Fibroblast of lung (primary cell): ENCODE measurements at regions not wholly inside any gene's neighbourhood (a gene's known extent, or its start where the extent isn't known, plus 50 kb on each side); places are given as distances from the start of the nearest gene placed in this dataset.

Experiments
- EZH2 ChIP-seq: IDR thresholded peaks from 2 replicates; pipeline ENCODE4 v1.5.1; 2012; ENCODE audit warnings: low read length, control low read depth, mild to moderate bottlenecking; ENCODE audit errors: missing control alignments
- TF ChIP-seq, protein P1 (sequence below), 2 donors: IDR thresholded peaks in 1 of 2; conservative IDR thresholded peaks in 1 of 2; 1 replicate in 1 of 2; 2 replicates in 1 of 2; pipeline ENCODE4 v1.5.1; 2011 to 2012; ENCODE audit warnings: low read length in 2 of 2, control low read depth in 1 of 2, inconsistent platforms in 1 of 2, low read depth in 1 of 2, mild to moderate bottlenecking in 1 of 2

DNA sequence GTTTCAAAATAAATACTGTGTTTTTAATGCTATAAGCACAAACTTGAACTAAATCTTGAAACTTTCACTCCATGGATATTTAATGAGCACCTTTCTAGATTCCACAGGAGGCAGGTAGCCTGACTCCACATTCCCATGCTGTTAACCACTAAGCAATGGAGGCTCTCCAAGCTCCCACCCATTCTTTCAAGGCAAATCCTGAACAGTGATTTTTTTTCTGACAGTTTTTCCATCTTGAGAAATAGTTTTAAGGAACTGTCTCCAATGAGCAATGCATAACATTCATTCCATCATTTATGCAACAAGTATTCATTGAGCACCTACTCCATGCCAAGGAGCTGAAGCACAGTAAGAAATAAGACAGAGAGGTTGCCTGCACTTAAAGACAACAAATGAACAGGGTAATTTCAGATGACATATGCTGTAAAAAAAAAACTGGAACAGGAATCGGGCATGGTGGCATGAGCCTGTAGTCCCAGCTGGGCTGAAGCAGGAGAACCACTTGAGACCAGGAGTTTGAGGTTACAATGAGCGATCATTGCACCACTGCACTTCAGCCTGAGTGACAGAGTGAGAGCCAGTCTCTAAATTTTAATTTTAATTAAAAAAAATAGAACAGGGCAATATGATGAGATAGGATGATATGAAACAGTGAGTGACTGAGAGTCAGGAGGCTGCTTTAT lies 102.3 kb upstream of the CPSF6 start:
- TF ChIP-seq, protein P1, sequence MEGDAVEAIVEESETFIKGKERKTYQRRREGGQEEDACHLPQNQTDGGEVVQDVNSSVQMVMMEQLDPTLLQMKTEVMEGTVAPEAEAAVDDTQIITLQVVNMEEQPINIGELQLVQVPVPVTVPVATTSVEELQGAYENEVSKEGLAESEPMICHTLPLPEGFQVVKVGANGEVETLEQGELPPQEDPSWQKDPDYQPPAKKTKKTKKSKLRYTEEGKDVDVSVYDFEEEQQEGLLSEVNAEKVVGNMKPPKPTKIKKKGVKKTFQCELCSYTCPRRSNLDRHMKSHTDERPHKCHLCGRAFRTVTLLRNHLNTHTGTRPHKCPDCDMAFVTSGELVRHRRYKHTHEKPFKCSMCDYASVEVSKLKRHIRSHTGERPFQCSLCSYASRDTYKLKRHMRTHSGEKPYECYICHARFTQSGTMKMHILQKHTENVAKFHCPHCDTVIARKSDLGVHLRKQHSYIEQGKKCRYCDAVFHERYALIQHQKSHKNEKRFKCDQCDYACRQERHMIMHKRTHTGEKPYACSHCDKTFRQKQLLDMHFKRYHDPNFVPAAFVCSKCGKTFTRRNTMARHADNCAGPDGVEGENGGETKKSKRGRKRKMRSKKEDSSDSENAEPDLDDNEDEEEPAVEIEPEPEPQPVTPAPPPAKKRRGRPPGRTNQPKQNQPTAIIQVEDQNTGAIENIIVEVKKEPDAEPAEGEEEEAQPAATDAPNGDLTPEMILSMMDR (conservative IDR thresholded peaks at IDR 0.05 in 1 of 2, IDR thresholded peaks at IDR 0.05 in 1 of 2; ENCODE audit: low read depth in 1 of 2, low read length in 2 of 2) = no peak
- TF ChIP-seq EZH2 = no peak
